ENCODE measurements at regions not wholly inside any gene's neighbourhood (a gene's known extent, or its start where the extent isn't known, plus 50 kb on each side); places are given as distances from the start of the nearest gene placed in this dataset.

DNA sequence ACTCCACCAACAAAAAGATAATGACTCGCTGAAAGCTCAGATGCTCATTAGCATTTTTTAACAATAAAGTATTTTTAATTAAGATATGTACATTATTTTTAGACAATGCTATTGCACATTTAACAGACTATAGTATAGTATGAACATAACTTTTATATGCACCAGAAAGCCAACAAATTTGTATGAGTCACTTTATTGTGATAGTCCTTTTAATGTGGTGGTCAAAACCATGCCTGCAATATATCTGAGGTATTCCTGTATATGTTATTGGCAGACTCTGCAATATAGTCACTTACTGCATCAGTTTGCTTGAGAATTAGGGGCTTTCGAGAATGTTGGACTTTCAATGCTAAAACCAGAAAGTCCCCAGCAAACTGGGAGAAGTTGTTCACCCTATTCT is 51.7 kb upstream of the CCDC196 start:
- TF ChIP-seq EZH2 (IDR thresholded peaks at IDR 0.05; ENCODE audit: borderline replicate concordance, control insufficient read depth, low read depth, low read length) (no peak), CEBPB (IDR thresholded peaks at IDR 0.05; ENCODE audit: borderline replicate concordance in 1 of 2, low read depth in 2 of 2, low read length in 2 of 2) (no peak), CBX3 (IDR thresholded peaks at IDR 0.05; ENCODE audit: borderline replicate concordance, low read depth) (no peak), EP300 (IDR thresholded peaks at IDR 0.05; ENCODE audit: borderline replicate concordance in 1 of 2, control insufficient read depth in 1 of 2, low read depth in 2 of 2, low read length in 2 of 2) (no peak)
- TF ChIP-seq, protein P1, sequence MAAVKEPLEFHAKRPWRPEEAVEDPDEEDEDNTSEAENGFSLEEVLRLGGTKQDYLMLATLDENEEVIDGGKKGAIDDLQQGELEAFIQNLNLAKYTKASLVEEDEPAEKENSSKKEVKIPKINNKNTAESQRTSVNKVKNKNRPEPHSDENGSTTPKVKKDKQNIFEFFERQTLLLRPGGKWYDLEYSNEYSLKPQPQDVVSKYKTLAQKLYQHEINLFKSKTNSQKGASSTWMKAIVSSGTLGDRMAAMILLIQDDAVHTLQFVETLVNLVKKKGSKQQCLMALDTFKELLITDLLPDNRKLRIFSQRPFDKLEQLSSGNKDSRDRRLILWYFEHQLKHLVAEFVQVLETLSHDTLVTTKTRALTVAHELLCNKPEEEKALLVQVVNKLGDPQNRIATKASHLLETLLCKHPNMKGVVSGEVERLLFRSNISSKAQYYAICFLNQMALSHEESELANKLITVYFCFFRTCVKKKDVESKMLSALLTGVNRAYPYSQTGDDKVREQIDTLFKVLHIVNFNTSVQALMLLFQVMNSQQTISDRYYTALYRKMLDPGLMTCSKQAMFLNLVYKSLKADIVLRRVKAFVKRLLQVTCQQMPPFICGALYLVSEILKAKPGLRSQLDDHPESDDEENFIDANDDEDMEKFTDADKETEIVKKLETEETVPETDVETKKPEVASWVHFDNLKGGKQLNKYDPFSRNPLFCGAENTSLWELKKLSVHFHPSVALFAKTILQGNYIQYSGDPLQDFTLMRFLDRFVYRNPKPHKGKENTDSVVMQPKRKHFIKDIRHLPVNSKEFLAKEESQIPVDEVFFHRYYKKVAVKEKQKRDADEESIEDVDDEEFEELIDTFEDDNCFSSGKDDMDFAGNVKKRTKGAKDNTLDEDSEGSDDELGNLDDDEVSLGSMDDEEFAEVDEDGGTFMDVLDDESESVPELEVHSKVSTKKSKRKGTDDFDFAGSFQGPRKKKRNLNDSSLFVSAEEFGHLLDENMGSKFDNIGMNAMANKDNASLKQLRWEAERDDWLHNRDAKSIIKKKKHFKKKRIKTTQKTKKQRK (IDR thresholded peaks at IDR 0.05; ENCODE audit: low read depth, low read length): no peak

All from GM12878 (cell line).